ENCODE measurements at regions not wholly inside any gene's neighbourhood (a gene's known extent, or its start where the extent isn't known, plus 50 kb on each side); places are given as distances from the start of the nearest gene placed in this dataset.

GRCh38 chrX:22389556-22390179, 117.0 kb downstream of the CBLL2 start:
- peak; percentile 57 for DNase-seq (ENCODE audit: low read depth)
- TF ChIP-seq CTCF (conservative IDR thresholded peaks at IDR 0.05; ENCODE audit: low read depth, low read length), result no peak
- H3K4me3 ChIP-seq (ENCODE audit: low read depth, low read length), result no peak overlapping the region

- DNase-seq (ENCODE audit: low read depth), result no peak
- H3K4me3 ChIP-seq (ENCODE audit: low read depth, low read length), result no peak overlapping the region
- TF ChIP-seq CTCF (conservative IDR thresholded peaks at IDR 0.05; ENCODE audit: low read depth, low read length), result no peak
Observed at GRCh38 chrX:22392133-22392948, 119.6 kb downstream of the CBLL2 start.

- H3K4me3 ChIP-seq (ENCODE audit: low read depth, low read length), result no peak overlapping the region
- TF ChIP-seq CTCF (conservative IDR thresholded peaks at IDR 0.05; ENCODE audit: low read depth, low read length), result no peak
- no peak for DNase-seq (ENCODE audit: low read depth)
Observed at GRCh38 chrX:22395372-22395771, 122.7 kb downstream of the CBLL2 start.

GRCh38 chrX:22396408-22396807, 123.7 kb downstream of the CBLL2 start:
- H3K4me3 ChIP-seq (ENCODE audit: low read depth, low read length), result no peak overlapping the region
- no peak for DNase-seq (ENCODE audit: low read depth)

GRCh38 chrX:22397566-22397965, 124.9 kb downstream of the CBLL2 start:
- no peak for DNase-seq (ENCODE audit: low read depth)
- TF ChIP-seq CTCF (conservative IDR thresholded peaks at IDR 0.05; ENCODE audit: low read depth, low read length), result no peak
- H3K4me3 ChIP-seq (ENCODE audit: low read depth, low read length), result no peak overlapping the region

More at GRCh38 chrX:22396408-22396807, 123.7 kb downstream of the CBLL2 start:
- TF ChIP-seq CTCF (conservative IDR thresholded peaks at IDR 0.05; ENCODE audit: low read depth, low read length), result no peak

- TF ChIP-seq CTCF (conservative IDR thresholded peaks at IDR 0.05; ENCODE audit: low read depth, low read length), result no peak
Observed at GRCh38 chrX:22399437-22400192, 126.9 kb downstream of the CBLL2 start.

More at GRCh38 chrX:22399437-22400192, 126.9 kb downstream of the CBLL2 start:
- no peak for DNase-seq (ENCODE audit: low read depth)
- no peak overlapping the region for H3K4me3 ChIP-seq (ENCODE audit: low read depth, low read length)

All from epithelial cell of proximal tubule (primary cell).